ENCODE measurements at regions not wholly inside any gene's neighbourhood (a gene's known extent, or its start where the extent isn't known, plus 50 kb on each side); places are given as distances from the start of the nearest gene placed in this dataset.
"Not testable (repeated sequence)": the region's sequence is repeated elsewhere in the genome, so short reads cannot be mapped to it uniquely, and the experiment has no call there.

GRCh38 chr3:24684506-24685023 is 189.9 kb upstream of the THRB start:
- Histone ChIP-seq H3K4me3 (ENCODE audit: low read length) (no peak overlapping the region), H3K4me1 (ENCODE audit: control insufficient read depth, insufficient read depth, low read length) (peaks cover 2% of the 10 kb centered on the region), H3K27ac (ENCODE audit: low read depth, low read length) (no peak overlapping the region), H3K9ac (ENCODE audit: low read length) (no peak overlapping the region), H3K27me3 (ENCODE audit: control insufficient read depth, insufficient read depth, low read length) (no peaks in the 10 kb centered on the region), H3K36me3 (ENCODE audit: control insufficient read depth, insufficient read depth, low read length) (no peaks in the 10 kb centered on the region)

- Histone ChIP-seq H3K27ac (ENCODE audit: low read depth, low read length) (no peak overlapping the region), H3K4me3 (ENCODE audit: low read length) (no peak overlapping the region), H3K9ac (ENCODE audit: low read length) (no peak overlapping the region), H3K36me3 (ENCODE audit: control insufficient read depth, insufficient read depth, low read length) (no peaks in the 10 kb centered on the region), H3K27me3 (ENCODE audit: control insufficient read depth, insufficient read depth, low read length) (no peaks in the 10 kb centered on the region), H3K4me1 (ENCODE audit: control insufficient read depth, insufficient read depth, low read length) (peaks cover 2% of the 10 kb centered on the region)
These were observed 192.2 kb upstream of the THRB start for GRCh38 chr3:24686808-24687207.

DNA sequence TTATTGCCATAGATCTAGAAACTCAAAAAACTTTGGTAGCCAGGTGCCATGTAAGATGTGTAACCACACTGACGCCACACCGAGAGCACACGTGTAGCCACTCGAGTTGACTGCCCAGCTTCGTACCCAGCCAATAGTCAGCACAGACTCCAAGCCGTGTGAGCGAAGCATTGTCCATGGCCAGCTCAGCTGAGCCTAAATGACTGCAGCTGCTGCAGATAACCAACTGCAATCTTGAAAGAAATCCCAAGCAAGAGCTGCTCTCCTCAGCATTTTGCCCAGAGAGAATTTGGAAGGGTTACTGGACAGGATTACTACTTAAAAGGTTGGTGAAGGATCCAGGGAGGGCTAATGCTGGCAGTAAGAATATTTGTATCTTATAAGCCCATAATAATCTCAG is 193.0 kb upstream of the THRB start:
- H3K27ac ChIP-seq (ENCODE audit: low read depth, low read length) = no peak overlapping the region
- no peaks in the 10 kb centered on the region for H3K27me3 ChIP-seq (ENCODE audit: control insufficient read depth, insufficient read depth, low read length)
- no peak overlapping the region for H3K4me3 ChIP-seq (ENCODE audit: low read length)
- H3K36me3 ChIP-seq (ENCODE audit: control insufficient read depth, insufficient read depth, low read length) = no peaks in the 10 kb centered on the region
- H3K9ac ChIP-seq (ENCODE audit: low read length) = no peak overlapping the region
- peaks cover 2% of the 10 kb centered on the region for H3K4me1 ChIP-seq (ENCODE audit: control insufficient read depth, insufficient read depth, low read length)

- H3K4me1 ChIP-seq (ENCODE audit: control insufficient read depth, insufficient read depth, low read length) = no peaks in the 10 kb centered on the region
- no peak overlapping the region for H3K9ac ChIP-seq (ENCODE audit: low read length)
- H3K36me3 ChIP-seq (ENCODE audit: control insufficient read depth, insufficient read depth, low read length) = no peaks in the 10 kb centered on the region
- no peaks in the 10 kb centered on the region for H3K27me3 ChIP-seq (ENCODE audit: control insufficient read depth, insufficient read depth, low read length)
- no peak overlapping the region for H3K4me3 ChIP-seq (ENCODE audit: low read length)
- H3K27ac ChIP-seq (ENCODE audit: low read depth, low read length) = no peak overlapping the region
These were observed 193.9 kb upstream of the THRB start for GRCh38 chr3:24688446-24689148.

DNA sequence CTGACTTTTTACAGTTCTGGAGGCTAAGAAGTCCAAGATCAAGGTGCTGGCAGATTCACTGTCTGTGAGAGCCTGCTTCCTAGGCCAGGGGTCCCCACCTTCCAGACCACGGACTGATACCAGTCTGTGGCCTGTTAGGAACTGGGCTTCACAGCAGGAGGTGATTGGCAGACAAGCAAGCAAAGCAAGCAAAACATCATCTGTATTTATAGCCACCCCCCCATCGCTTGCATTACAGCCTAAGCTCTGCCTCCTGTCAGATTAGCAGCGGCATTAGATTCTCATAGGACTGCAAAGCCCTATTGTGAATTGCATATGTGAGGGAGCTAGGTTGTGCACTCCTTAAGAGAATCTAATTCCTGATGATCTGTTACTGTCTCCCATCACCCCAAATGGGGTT is 194.7 kb upstream of the THRB start:
- Histone ChIP-seq H3K4me1 (ENCODE audit: control insufficient read depth, insufficient read depth, low read length) (no peaks in the 10 kb centered on the region), H3K9ac (ENCODE audit: low read length) (no peak overlapping the region), H3K27ac (ENCODE audit: low read depth, low read length) (no peak overlapping the region), H3K36me3 (ENCODE audit: control insufficient read depth, insufficient read depth, low read length) (no peaks in the 10 kb centered on the region), H3K4me3 (ENCODE audit: low read length) (no peak overlapping the region), H3K27me3 (ENCODE audit: control insufficient read depth, insufficient read depth, low read length) (no peaks in the 10 kb centered on the region)

GRCh38 chr3:24690777-24691176 is 196.1 kb upstream of the THRB start:
- Histone ChIP-seq H3K9ac (ENCODE audit: low read length) (no peak overlapping the region), H3K4me1 (ENCODE audit: control insufficient read depth, insufficient read depth, low read length) (no peaks in the 10 kb centered on the region), H3K27me3 (ENCODE audit: control insufficient read depth, insufficient read depth, low read length) (no peaks in the 10 kb centered on the region), H3K4me3 (ENCODE audit: low read length) (no peak overlapping the region), H3K27ac (ENCODE audit: low read depth, low read length) (no peak overlapping the region), H3K36me3 (ENCODE audit: control insufficient read depth, insufficient read depth, low read length) (no peaks in the 10 kb centered on the region)

- H3K36me3 ChIP-seq (ENCODE audit: control insufficient read depth, insufficient read depth, low read length); H3K9ac ChIP-seq (ENCODE audit: low read length); H3K4me3 ChIP-seq (ENCODE audit: low read length); H3K27ac ChIP-seq (ENCODE audit: low read depth, low read length); H3K4me1 ChIP-seq (ENCODE audit: control insufficient read depth, insufficient read depth, low read length); H3K27me3 ChIP-seq (ENCODE audit: control insufficient read depth, insufficient read depth, low read length): not testable (repeated sequence)
These were observed 204.4 kb upstream of the THRB start for GRCh38 chr3:24699078-24699477.

GRCh38 chr3:24704496-24704895 is 209.8 kb upstream of the THRB start:
- H3K27ac ChIP-seq (ENCODE audit: low read depth, low read length) = no peak overlapping the region
- no peak overlapping the region for H3K4me3 ChIP-seq (ENCODE audit: low read length)
- no peaks in the 10 kb centered on the region for H3K36me3 ChIP-seq (ENCODE audit: control insufficient read depth, insufficient read depth, low read length)
- no peak overlapping the region for H3K9ac ChIP-seq (ENCODE audit: low read length)
- H3K27me3 ChIP-seq (ENCODE audit: control insufficient read depth, insufficient read depth, low read length) = no peaks in the 10 kb centered on the region
- H3K4me1 ChIP-seq (ENCODE audit: control insufficient read depth, insufficient read depth, low read length) = no peaks in the 10 kb centered on the region

- no peaks in the 10 kb centered on the region for H3K4me1 ChIP-seq (ENCODE audit: control insufficient read depth, insufficient read depth, low read length)
- H3K27me3 ChIP-seq (ENCODE audit: control insufficient read depth, insufficient read depth, low read length) = no peaks in the 10 kb centered on the region
- H3K4me3 ChIP-seq (ENCODE audit: low read length) = no peak overlapping the region
- no peak overlapping the region for H3K27ac ChIP-seq (ENCODE audit: low read depth, low read length)
- no peak overlapping the region for H3K9ac ChIP-seq (ENCODE audit: low read length)
- no peaks in the 10 kb centered on the region for H3K36me3 ChIP-seq (ENCODE audit: control insufficient read depth, insufficient read depth, low read length)
These were observed 213.3 kb upstream of the THRB start for GRCh38 chr3:24707936-24708335.

DNA sequence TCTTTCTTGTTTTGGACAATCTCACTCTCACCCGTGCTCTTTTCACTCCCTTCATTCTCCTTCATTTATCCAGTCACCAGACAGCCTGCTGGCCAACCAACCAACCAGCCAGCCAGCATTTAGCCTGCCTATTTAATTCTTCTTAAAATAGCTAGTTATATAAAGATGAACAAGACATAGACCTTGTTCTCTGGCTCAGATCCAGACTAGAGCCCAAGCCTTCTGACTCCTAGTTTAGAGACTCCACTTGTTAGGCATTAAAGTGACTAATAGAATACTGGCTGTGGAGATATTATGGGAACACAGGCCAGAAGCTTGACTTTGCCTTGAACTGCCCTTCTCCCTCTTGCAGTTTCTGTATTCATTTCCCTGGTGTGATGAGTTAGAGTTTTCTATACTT is 215.3 kb upstream of the THRB start:
- Histone ChIP-seq H3K27ac (ENCODE audit: low read depth, low read length) (no peak overlapping the region), H3K27me3 (ENCODE audit: control insufficient read depth, insufficient read depth, low read length) (no peaks in the 10 kb centered on the region), H3K36me3 (ENCODE audit: control insufficient read depth, insufficient read depth, low read length) (no peaks in the 10 kb centered on the region), H3K9ac (ENCODE audit: low read length) (no peak overlapping the region), H3K4me3 (ENCODE audit: low read length) (no peak overlapping the region), H3K4me1 (ENCODE audit: control insufficient read depth, insufficient read depth, low read length) (no peaks in the 10 kb centered on the region)

DNA sequence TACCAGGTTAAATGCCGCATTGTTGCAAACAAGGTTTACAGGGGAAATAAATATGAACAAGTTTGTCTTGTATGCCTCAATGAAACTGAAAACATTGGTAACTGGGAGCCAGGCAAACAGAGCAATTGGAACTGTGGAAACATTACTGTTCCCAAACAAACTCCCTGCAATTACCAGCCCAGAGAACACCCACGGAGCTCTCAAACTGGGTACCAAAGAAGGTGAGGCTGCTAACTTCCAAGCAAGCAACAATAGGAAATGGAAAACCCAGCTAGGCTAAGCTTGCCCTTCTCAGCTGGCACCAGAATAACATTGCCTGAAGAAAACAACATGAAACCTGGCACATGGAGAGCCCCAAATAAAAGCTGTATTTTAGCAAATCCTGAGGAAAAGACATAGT is 218.9 kb upstream of the THRB start:
- H3K4me1 ChIP-seq (ENCODE audit: control insufficient read depth, insufficient read depth, low read length) = no peaks in the 10 kb centered on the region
- H3K27me3 ChIP-seq (ENCODE audit: control insufficient read depth, insufficient read depth, low read length) = no peaks in the 10 kb centered on the region
- H3K4me3 ChIP-seq (ENCODE audit: low read length) = no peak overlapping the region
- no peaks in the 10 kb centered on the region for H3K36me3 ChIP-seq (ENCODE audit: control insufficient read depth, insufficient read depth, low read length)
- no peak overlapping the region for H3K9ac ChIP-seq (ENCODE audit: low read length)
- no peak overlapping the region for H3K27ac ChIP-seq (ENCODE audit: low read depth, low read length)

DNA sequence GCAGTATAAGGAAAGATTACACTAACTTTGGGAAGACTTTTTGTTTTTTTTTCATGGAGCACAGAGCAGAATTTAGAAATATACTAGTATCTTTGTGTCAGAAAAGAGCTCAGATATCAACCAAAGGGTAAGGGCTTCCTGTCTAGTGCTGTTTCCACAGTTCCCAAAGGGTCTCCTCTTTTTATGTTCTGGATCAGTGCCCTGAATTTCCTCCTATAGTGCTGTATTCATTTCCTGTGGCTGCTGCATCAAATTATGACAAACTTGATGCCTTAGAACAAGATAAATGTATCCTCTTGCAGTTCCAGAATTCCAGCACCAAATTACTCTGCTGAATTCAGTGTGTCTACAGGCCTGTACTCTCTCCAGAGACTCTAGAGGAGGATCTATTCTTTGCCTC is 219.8 kb upstream of the THRB start:
- H3K4me1 ChIP-seq (ENCODE audit: control insufficient read depth, insufficient read depth, low read length) = no peaks in the 10 kb centered on the region
- H3K4me3 ChIP-seq (ENCODE audit: low read length) = no peak overlapping the region
- H3K27me3 ChIP-seq (ENCODE audit: control insufficient read depth, insufficient read depth, low read length) = no peaks in the 10 kb centered on the region
- H3K27ac ChIP-seq (ENCODE audit: low read depth, low read length) = no peak overlapping the region
- no peak overlapping the region for H3K9ac ChIP-seq (ENCODE audit: low read length)
- no peaks in the 10 kb centered on the region for H3K36me3 ChIP-seq (ENCODE audit: control insufficient read depth, insufficient read depth, low read length)

DNA sequence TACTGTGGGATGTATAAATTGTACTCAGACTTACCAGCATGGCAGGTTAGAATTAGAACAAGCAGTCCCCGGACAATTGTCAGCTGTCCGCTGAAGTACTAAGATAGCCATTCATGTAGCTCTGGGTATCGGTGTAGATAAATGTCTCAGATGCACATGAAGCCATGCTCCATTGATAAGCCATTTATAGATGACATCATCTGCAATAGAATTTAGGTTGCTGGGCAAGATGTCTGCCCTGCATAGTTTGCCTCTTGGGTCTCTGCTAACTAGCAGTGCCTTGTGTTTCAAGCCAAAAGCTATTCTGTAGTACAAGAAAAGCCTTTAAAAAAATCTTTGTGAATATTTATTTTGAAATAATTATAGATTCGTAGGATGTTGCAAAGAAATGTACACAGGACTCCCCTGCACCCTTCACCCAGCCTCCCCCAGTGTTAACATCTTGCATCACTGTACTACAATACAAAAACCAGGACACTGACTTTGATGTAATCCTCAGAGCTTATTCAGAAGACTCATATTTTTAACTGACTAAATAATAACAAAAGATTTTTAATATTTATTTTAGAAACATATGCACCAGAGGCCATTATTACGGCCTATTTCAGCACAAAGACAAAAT is 220.6 kb upstream of the THRB start:
- no peak overlapping the region for H3K4me3 ChIP-seq (ENCODE audit: low read length)

More for the DNA sequence above, 220.6 kb upstream of the THRB start:
- no peaks in the 10 kb centered on the region for H3K36me3 ChIP-seq (ENCODE audit: control insufficient read depth, insufficient read depth, low read length)
- H3K9ac ChIP-seq (ENCODE audit: low read length) = no peak overlapping the region
- no peak overlapping the region for H3K27ac ChIP-seq (ENCODE audit: low read depth, low read length)
- no peaks in the 10 kb centered on the region for H3K4me1 ChIP-seq (ENCODE audit: control insufficient read depth, insufficient read depth, low read length)
- no peaks in the 10 kb centered on the region for H3K27me3 ChIP-seq (ENCODE audit: control insufficient read depth, insufficient read depth, low read length)

Measured in rectal smooth muscle tissue (tissue), 1 donor.